ENCODE measurements at regions not wholly inside any gene's neighbourhood (a gene's known extent, or its start where the extent isn't known, plus 50 kb on each side); places are given as distances from the start of the nearest gene placed in this dataset.

GRCh38 chr13:33917190-33917589 is 99.2 kb downstream of the RFC3 start:
- TF ChIP-seq, protein P1, sequence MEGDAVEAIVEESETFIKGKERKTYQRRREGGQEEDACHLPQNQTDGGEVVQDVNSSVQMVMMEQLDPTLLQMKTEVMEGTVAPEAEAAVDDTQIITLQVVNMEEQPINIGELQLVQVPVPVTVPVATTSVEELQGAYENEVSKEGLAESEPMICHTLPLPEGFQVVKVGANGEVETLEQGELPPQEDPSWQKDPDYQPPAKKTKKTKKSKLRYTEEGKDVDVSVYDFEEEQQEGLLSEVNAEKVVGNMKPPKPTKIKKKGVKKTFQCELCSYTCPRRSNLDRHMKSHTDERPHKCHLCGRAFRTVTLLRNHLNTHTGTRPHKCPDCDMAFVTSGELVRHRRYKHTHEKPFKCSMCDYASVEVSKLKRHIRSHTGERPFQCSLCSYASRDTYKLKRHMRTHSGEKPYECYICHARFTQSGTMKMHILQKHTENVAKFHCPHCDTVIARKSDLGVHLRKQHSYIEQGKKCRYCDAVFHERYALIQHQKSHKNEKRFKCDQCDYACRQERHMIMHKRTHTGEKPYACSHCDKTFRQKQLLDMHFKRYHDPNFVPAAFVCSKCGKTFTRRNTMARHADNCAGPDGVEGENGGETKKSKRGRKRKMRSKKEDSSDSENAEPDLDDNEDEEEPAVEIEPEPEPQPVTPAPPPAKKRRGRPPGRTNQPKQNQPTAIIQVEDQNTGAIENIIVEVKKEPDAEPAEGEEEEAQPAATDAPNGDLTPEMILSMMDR (IDR thresholded peaks at IDR 0.05): no peak
- no peak for TF ChIP-seq EZH2 (IDR thresholded peaks at IDR 0.05; ENCODE audit: borderline replicate concordance, insufficient read depth, low read depth, low read length, poor library complexity, severe bottlenecking)
